ENCODE measurements at regions not wholly inside any gene's neighbourhood (a gene's known extent, or its start where the extent isn't known, plus 50 kb on each side); places are given as distances from the start of the nearest gene placed in this dataset.

GRCh38 chr2:239791526-239792404 lies 233.4 kb downstream of the NDUFA10 start:
- no peak overlapping the region for H3K4me3 ChIP-seq (ENCODE audit: low read length)
- no peak for DNase-seq (ENCODE audit: low read depth)
- no peak for TF ChIP-seq CTCF (IDR thresholded peaks at IDR 0.05; ENCODE audit: insufficient read depth, low read depth, low read length, missing control alignments)

DNA sequence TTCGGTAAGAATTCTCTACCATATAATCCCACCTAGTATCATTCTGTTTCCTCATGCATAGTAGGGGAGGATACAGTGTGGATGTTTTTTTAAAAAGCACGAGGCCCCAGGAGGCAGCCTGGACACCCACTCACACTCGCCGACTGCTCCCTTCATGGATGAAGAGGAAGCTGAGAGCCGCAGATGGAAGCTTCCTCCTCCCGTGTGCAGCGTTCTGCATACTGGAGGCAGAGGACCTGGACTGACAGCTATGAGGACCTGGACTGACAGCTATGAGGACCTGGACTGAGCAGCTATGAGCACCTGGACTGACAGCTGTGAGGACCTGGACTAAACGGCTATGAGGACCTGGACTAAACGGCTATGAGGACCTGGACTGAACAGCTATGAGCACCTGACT lies 234.4 kb downstream of the NDUFA10 start:
- H3K4me3 ChIP-seq (ENCODE audit: low read length) = no peak overlapping the region
- no peak for DNase-seq (ENCODE audit: low read depth)
- no peak for TF ChIP-seq CTCF (IDR thresholded peaks at IDR 0.05; ENCODE audit: insufficient read depth, low read depth, low read length, missing control alignments)

DNA sequence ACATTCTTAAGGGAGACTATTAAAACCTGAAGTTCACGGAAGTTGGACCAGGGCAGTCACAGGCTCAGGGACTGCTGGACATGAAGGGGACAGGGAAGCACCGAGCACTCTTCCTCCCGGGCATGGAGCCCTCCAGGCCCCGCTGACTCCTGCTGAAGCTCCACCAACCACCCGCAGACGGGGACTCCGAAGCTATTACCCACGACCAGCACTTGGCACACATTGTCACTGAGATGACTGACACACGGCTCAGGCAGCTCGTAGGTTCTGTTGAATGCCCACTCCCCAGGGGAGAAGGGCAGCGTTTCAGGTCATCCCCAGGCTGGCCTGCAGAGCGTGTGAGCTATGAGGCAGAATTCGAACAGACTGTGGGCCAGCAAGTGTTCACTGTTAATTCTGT lies 234.8 kb downstream of the NDUFA10 start:
- no peak for TF ChIP-seq CTCF (IDR thresholded peaks at IDR 0.05; ENCODE audit: insufficient read depth, low read depth, low read length, missing control alignments)
- no peak for DNase-seq (ENCODE audit: low read depth)
- H3K4me3 ChIP-seq (ENCODE audit: low read length) = no peak overlapping the region

DNA sequence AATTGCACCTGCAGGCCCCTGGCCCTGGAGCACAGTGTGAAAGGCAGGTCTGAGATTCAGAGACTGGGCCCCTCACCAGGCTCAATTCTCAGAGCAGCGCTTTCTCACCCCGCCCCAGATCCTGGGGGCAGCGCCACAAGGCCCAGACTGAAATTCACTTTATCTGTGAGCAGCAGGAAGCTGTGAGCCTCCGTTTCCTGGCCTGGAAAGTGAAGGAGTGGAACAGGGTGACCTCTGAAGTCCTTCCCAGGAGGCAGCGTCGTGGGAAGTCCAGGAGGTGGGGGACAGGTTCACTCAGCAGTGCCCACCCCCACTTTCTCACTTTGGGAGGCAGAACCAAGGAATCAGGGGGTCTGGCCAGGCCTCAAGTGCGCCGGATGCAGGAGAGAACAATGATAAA lies 235.4 kb downstream of the NDUFA10 start:
- no peak overlapping the region for H3K4me3 ChIP-seq (ENCODE audit: low read length)

DNA sequence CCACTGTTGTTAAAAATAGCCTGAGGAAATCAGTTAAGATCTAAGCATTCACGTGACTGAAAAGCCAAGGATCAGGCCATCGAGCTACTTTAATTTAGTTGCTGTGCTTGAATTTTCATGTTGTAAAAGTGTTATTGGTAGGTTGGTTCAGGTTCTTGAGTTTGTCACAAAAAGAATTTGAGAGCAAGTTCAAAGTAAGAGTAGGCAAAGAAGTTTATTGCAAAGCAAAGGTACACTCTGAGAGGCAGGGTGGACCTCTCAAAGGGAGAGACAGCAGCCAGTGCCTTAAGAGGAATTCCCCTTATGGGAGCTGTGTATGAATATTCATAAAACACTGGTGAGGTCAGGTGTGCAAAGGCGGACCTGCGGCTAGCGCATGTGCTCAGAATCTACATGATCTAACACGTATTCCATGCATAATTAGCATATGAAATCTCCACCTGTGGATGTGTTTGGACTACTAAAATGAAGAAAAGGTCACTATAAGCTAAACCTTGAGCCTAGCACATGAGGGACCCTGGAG lies 236.5 kb downstream of the NDUFA10 start:
- H3K4me3 ChIP-seq (ENCODE audit: low read length) = no peak overlapping the region
- TF ChIP-seq CTCF (IDR thresholded peaks at IDR 0.05; ENCODE audit: insufficient read depth, low read depth, low read length, missing control alignments) = no peak
- DNase-seq (ENCODE audit: low read depth) = no peak

More for the DNA sequence above, 235.4 kb downstream of the NDUFA10 start:
- no peak for TF ChIP-seq CTCF (IDR thresholded peaks at IDR 0.05; ENCODE audit: insufficient read depth, low read depth, low read length, missing control alignments)
- DNase-seq (ENCODE audit: low read depth) = no peak

DNA sequence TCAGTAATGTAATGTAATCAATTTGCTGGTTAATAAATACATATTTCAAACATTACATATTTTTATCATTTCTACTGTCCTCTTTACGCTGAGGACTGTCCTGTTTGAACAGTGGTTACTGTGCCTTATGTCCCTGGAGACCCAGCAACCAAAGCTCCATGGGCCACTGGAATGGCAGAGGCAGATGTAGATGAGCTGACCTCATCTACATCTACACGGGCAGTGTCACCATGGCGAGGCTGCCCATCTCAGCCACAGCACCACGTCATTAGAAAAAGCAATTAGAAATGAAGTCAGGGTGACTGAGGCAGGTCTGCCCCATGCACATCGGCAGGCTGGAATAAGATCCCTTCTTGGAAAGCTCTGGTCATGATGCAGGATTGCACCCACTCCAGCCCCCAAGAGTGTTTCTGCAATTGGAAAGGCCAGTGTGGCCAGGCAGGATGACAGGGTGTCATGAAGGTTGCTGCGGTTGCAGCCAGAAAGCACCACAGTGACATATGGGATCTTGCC lies 237.5 kb downstream of the NDUFA10 start:
- no peak overlapping the region for H3K4me3 ChIP-seq (ENCODE audit: low read length)
- DNase-seq (ENCODE audit: low read depth) = no peak
- TF ChIP-seq CTCF (IDR thresholded peaks at IDR 0.05; ENCODE audit: insufficient read depth, low read depth, low read length, missing control alignments) = no peak
